C4-2B (cell line): ENCODE measurements at regions not wholly inside any gene's neighbourhood (a gene's known extent, or its start where the extent isn't known, plus 50 kb on each side); places are given as distances from the start of the nearest gene placed in this dataset.

Source experiments
- CTCF ChIP-seq: fragments of 450-650 bp; conservative IDR thresholded peaks from 2 replicates; pipeline ENCODE4 v1.5.1; 2017; ENCODE audit warnings: mild to moderate bottlenecking
- ZFX ChIP-seq: fragments of 450-650 bp; IDR thresholded peaks from 2 replicates; pipeline ENCODE4 v1.6.1; 2017

DNA sequence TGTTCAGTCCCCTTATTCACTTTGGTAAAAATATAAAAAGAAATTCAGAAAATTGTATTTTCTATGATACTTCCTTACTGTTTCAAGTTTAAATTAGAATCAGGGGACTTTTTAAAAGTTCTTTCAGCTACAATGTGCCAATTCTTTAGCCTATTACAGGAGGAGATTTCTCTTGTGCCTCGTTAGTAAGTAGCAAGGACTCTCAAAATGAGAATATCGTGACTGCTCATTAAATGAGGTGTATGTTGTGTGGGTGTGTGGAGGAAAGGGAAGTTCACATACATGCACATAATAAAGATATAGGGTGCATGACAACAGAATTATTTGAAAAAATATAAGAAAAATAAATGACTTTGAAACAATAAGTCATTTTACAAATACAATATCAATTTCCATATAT is 190.5 kb downstream of the DTHD1 start:
- TF ChIP-seq CTCF = no peak
- TF ChIP-seq ZFX = no peak
